HUDEP-2 (cell line): ENCODE measurements at regions not wholly inside any gene's neighbourhood (a gene's known extent, or its start where the extent isn't known, plus 50 kb on each side); places are given as distances from the start of the nearest gene placed in this dataset.
"Not testable (repeated sequence)": the region's sequence is repeated elsewhere in the genome, so short reads cannot be mapped to it uniquely, and the experiment has no call there.

Experiments
- DNase-seq, 76 experiments: peaks; one replicate each; lab custom pipeline; 2025; ENCODE audit not compliant: unreplicated experiment in 76 of 76; lab: John Stamatoyannopoulos, UW

DNA sequence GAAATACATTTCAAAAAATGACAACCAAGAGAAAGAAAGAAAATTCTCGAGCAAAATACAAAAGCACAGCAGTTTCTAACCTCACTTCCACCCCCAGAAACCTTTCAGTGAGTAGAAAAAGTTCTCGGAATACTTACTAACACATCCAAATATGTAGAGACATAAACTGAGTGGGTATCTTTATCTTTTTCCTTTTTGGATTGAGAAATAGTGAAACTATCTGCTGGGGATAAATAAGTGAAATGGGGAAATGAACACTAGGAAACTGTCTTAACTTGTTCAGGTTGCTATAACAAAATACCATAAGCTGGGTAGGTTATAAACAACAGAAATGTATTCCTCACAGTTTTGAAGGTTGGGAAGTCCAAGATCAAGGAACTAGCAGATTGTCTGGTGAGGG is 72.0 kb downstream of the VCAM1 start:
- no peak for DNase-seq

- DNase-seq, result no peak
Measured at GRCh38 chr1:100793659-100794058, 74.1 kb downstream of the VCAM1 start.

DNA sequence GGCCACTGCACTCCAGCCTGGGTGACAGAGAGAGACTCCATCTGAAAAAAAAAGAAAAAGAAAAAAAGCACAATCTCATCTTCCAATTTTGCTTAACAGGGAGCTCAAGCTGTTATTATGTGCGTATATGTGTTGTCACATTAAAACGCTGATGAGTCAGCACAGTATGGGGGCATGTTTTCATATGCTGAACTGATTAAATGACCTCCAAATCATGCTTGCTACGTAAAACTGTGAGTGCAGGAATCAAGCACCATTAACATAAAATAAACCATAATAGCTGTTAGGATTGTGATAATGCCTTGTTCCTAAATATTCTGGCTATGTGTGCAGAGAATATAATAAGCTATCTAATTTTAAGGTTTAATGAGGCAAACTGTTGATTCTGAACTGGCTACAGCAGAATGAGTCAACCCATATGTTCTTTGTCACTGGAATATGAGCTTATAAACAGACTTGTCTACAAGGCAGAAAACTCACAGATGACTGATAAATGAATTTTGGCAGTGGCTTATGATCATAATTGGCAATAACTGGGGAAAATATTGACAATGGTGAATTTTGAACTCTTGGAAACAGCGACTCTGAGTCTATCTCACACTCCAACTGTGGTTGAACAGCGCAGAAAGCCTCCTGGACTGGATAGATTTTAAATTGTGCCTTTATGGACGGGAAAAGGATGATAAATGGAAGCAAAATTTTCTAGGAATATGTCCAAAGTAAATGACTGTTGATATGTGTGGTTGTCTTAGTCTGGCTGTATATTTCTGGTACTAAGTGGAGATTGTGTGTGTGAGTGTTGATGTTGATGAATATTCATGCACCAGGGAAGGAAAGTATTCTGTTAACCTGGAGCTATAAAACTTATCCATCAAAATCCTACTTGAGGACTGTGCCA is 75.5 kb downstream of the VCAM1 start:
- no peak for DNase-seq

DNA sequence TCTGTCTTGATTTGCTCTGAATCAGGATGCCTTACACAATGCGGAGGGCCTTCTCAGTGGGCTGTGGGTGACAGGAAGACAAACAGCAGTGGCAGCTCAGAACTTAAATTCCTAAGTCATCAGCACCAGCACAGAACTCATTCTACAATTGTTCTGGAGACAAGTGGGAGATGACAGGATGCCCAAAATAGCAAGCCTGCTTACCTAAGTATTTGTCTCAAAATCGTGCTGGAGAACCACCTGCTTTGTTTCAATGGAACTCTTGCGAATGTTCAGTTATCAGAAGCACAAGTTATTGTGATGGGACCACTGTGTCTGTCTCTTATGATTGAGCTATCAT is 76.1 kb downstream of the VCAM1 start:
- DNase-seq, result no peak

GRCh38 chr1:100796046-100796445 is 76.5 kb downstream of the VCAM1 start:
- DNase-seq, result no peak

GRCh38 chr1:100799548-100799947 is 80.0 kb downstream of the VCAM1 start:
- no peak for DNase-seq

DNA sequence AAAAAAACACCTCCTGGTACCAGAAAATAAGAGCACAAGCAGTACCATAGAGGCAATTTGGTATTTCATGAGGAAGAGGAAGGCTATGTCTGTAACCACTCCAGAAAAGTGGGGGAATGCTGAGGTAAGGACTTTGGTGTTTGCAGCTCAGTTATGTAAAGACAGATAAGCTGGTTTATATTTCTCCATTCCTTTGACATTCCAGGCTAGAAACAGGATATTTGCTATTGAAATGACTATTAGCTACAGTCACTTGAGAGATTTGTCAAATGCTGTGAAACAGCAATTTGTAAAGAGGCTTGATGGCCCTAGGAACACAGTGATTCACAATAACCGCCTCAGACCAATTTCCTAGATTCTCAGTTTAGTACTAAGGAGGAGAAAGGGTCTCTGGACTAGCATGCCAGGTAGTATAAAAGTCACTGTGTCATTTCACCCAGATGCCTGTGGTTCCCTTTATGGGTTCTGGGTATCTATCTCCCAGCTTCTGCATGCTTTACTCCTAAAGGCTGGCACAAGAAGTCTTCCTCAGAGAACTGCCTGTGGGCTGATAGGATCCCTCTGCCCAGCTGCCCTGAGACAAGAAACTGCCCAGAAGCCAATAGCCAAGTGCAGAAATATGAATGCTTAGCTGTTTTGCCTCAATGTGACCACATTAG is 80.5 kb downstream of the VCAM1 start:
- DNase-seq, result peak in 1 of 76 experiments; percentile 6

GRCh38 chr1:100801256-100801655 is 81.7 kb downstream of the VCAM1 start:
- DNase-seq, result not testable (repeated sequence)

- peak in 1 of 76 experiments; percentile 6 for DNase-seq
Measured at GRCh38 chr1:100803280-100803679, 83.7 kb downstream of the VCAM1 start.

- DNase-seq, result no peak
Measured at GRCh38 chr1:100806601-100807000, 87.1 kb downstream of the VCAM1 start.

DNA sequence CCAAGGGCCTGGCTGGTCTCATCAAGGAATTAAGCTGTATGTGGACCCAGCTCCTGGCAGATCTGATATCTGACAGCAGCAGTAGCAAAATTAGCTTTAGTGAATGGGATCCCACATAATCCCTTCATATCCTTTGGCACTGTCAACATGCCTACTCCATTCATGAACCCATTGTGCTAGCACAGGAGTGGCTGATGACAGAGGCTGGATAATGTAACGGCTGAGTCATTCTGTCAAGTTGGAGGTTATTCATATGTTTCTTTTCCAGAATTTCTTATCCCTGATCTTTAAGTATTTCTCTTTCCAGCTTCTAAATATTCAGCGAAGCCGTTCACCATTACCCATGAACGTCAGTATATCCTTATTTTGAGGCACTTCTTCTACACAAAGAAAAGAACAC is 84.3 kb downstream of the EXTL2 start:
- no peak for DNase-seq

- no peak for DNase-seq
Measured at GRCh38 chr1:100811808-100812207, 82.8 kb downstream of the EXTL2 start.

DNA sequence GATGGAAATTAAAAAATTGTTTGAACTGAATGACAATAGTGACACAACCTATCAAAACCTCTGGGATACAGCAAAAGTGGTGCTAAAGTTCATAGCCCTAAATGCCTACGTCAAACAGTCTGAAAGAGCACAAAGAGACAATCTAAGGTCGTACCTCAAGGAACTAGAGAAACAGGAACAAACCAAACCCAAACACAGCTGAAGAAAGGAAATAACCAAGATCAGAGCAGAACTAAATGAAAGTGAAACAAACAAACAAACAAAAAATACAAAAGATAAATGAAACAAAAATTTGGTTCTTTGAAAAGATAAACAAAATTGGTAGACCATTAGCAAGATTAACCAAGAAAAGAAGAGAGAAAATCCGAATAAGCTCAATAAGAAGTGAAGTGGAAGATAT is 79.7 kb downstream of the EXTL2 start:
- not testable (repeated sequence) for DNase-seq

- DNase-seq, result peak in 1 of 76 experiments; percentile 17
Measured at GRCh38 chr1:100816049-100816448, 78.6 kb downstream of the EXTL2 start.

DNA sequence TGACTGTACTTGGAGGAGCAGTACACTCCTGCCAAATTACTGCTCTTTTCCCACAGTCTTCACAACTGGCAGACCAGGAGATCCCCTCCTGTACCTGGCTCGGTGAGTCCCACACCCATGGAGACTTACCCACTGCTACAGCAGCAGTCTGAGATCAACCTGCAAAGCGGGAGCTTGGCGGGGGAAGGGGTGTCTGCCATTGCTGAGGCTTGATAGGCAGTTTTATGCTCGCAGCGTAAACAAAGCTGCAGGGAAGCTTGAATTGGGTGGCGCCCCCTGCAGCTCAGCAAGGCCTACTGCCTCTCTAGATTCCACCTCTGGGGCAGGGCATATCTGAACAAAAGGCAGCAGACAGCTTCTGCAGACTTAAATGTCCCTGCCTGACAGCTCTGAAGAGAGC is 74.4 kb downstream of the EXTL2 start:
- not testable (repeated sequence) for DNase-seq

GRCh38 chr1:100821919-100822318 is 72.7 kb downstream of the EXTL2 start:
- DNase-seq, result not testable (repeated sequence)
